GM19239 (cell line): ENCODE measurements at regions not wholly inside any gene's neighbourhood (a gene's known extent, or its start where the extent isn't known, plus 50 kb on each side); places are given as distances from the start of the nearest gene placed in this dataset.
"Not testable (repeated sequence)": the region's sequence is repeated elsewhere in the genome, so short reads cannot be mapped to it uniquely, and the experiment has no call there.

Experiments
- DNase-seq: peaks from one replicate; pipeline ENCODE4 v3.0.0; 2011; ENCODE audit warnings: low spot score; ENCODE audit not compliant: insufficient read length
- FAIRE-seq: peaks from 2 replicates; lab custom pipeline; 2011; peaks lifted over from hg19 to GRCh38; lab: Jason Lieb, UNC

GRCh38 chr2:87301349-87301748 is 279.7 kb upstream of the PLGLB1 start:
- not testable (repeated sequence) for FAIRE-seq, DNase-seq

GRCh38 chr2:87301871-87302270 is 280.2 kb upstream of the PLGLB1 start:
- DNase-seq, FAIRE-seq: not testable (repeated sequence)

DNA sequence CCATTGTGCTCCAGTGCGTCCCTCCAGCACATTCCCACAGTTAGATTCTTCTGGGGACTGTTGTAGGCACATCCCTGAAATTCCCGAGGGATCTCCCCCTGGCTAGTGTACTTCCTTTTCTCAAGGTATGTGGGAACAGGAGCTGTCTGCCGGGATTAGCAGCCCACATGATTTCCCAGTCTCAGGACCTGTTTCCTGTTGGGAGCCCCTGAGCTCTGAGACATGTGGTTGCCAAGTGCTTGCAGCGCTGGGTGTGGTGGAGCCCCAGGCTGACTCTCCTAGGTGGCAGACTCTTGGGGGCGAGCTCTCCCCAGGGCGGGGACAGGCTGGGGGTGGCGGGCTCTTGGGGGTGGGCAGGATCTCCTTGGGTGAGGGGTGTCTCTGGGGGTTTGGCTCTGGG is 287.0 kb upstream of the PLGLB1 start:
- not testable (repeated sequence) for FAIRE-seq, DNase-seq

- DNase-seq, FAIRE-seq: not testable (repeated sequence)
These were observed 288.1 kb upstream of the PLGLB1 start for GRCh38 chr2:87309785-87310184.

- DNase-seq, FAIRE-seq: not testable (repeated sequence)
These were observed 290.3 kb upstream of the PLGLB1 start for GRCh38 chr2:87311896-87312441.

DNA sequence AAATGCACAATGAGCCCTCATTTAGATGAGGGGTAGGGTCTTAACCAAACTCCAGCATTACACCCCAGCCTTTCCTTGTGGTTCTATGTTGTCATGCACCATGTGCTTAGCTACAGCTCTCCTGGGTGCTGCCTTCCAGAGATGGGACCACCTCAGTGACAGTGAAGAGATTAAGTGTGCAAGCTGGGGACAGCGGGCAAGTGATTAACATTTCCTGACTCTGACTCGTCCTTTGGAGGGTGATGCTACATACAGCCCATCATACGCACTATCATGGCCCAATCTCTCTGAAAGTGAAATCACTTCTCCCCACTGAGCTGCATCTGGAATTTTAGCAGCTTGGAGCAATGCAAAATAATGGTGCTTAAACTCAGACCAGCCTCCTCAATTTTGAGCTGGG is 293.0 kb upstream of the PLGLB1 start:
- not testable (repeated sequence) for DNase-seq, FAIRE-seq

GRCh38 chr2:87315183-87315902 is 293.7 kb upstream of the PLGLB1 start:
- DNase-seq, FAIRE-seq: not testable (repeated sequence)

DNA sequence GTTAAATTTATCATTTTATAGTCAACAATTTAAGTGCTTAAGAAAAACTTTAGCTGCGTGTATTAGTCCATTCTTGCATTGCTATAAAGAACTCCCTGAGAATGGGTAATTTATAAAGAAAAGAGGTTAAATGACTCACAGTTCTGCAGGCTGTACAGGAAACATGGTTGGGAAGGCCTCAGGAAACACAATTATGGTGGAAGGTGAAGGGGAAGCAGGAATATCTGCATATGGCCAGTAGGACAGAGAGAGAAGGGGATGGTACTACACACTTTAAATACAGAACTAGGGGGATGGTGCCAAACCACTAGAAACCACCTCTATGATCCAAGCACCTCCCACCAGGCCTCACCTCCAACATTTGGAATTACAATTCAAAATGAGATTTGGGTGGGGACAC is 295.5 kb upstream of the PLGLB1 start:
- not testable (repeated sequence) for DNase-seq, FAIRE-seq

GRCh38 chr2:87318814-87319491 is 297.3 kb upstream of the PLGLB1 start:
- FAIRE-seq, DNase-seq: not testable (repeated sequence)

DNA sequence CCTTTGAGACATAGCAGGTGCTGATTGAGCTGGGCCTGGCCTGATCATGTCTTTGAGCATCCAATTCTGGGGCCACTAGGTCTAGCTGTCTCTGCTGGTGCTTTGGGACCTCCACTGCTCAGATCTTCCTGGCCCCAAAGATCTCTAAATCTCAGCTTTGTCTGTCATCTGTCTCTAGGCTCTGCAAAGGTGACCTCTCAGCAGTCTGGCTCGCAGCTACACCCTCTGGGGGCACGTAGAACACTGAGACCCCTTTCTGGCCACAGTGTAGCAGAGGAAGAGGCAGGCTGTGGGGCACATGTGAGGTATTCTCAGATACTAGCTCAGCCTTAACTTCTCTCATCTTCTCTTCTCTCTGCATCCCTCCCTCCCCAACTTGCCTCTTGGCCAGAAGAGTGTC is 298.1 kb upstream of the PLGLB1 start:
- not testable (repeated sequence) for DNase-seq, FAIRE-seq

DNA sequence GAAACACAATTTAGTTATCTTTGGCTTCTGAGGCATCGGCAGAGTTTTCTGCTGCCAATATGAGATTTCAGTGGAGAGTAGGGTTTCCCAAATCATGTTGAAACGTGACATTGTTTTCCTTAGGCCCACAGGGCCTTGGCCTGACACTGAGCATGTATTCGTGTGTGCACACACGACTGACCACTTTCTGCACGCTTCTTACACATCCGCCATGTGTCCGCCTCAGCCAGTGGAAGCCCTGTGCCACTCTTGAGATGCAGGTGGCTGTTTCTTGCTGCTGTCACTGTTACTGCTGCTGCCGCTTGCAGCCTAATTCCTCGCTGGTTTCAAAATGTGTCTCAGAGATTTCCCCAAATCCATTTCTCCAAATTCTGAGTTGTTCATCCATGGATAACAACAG is 299.6 kb upstream of the PLGLB1 start:
- not testable (repeated sequence) for DNase-seq, FAIRE-seq

DNA sequence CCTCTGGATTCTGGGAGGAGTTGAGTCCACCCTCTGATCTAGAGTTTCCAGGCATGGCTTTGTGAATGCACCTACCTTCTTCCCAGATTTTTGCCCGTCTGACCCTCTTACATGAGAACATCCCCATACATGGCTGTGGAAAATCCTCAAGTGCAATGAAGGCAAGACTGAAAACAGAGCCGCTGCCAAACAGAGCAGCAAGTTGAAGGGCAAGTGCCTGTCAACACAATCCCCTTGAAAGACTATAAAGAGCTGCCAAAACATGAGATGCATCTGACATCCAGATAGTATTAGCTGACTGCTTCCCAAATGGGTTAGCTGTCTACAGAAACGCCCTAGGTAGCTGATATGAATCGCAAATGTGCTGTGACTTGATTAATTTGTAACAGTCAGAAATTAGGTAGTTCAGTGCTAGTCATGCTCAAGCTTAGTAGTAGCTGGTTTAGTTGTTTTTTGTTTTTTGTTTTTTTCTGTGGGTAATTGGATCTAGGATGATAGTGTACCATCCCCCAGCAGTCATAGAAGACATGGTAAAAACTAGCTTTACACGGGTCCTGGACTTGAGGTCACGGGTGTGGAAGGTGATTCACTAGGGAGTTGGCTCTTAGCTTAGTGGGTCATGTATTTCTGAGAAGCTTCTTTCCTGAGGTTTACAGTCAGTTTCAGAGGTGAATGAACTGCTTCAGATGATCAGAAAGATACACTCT is 302.8 kb upstream of the PLGLB1 start:
- not testable (repeated sequence) for DNase-seq, FAIRE-seq

DNA sequence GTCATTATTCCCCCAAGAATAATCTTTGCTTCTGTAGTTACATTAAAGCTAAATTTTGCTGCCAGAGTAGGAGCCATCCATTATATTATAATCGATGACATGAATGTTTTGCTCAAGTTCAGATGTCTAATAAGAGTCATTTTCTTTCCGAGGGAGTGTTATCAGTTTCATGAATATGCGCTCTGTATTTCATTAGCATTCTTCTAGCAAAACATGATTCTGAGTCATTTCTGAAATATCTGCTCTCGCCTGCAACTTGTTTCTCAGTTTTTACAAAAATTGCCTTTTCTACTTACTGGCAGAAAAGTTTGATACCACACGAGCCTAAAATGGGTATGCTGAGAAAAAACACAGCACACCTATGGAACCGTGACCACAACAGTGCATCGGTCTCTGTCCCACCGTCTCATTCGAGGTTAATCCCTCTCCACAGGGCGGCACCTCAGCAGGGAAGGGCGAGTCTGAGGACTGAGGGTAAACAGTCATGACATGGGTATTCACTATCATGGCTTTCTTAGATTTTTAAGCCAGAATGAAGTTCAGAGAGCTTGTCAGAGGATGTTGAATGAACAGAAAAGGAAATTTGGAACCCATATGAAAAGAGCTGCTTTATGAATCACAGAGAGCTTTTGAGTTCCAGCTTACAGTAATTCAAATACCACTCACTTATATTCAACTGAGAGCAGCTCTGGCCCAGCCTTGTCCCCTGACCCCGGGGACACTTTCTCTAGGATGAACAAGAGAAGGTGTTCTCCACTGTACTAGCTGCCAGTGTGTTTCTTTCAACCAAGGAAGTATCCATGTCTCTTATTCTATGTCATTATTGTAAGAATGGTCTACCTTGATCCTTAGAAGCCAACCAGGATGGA is 303.6 kb upstream of the PLGLB1 start:
- DNase-seq, FAIRE-seq: not testable (repeated sequence)

GRCh38 chr2:87325911-87326294 is 304.3 kb upstream of the PLGLB1 start:
- not testable (repeated sequence) for DNase-seq, FAIRE-seq

- FAIRE-seq, DNase-seq: not testable (repeated sequence)
These were observed 305.1 kb upstream of the PLGLB1 start for GRCh38 chr2:87326754-87327153.

- FAIRE-seq, DNase-seq: not testable (repeated sequence)
These were observed 306.2 kb upstream of the PLGLB1 start for GRCh38 chr2:87327648-87328371.

DNA sequence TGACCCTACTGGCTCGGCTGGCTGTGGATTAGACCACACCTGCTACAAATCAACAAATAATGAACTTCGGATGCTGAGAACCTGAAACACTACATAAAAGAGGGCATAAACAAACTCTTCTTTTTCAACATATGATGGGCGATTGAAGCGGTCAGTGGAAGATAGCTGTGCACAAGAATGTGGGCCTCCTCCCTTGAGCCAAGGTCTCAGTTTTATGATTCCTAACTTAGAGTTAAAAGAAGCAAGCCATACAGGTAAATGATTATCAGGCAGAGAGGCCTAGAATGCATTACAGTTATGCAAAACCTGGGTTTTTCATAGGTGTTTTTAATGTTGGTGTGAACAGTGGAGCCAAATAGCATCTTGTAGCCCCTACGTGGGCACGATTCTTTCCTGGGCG is 307.9 kb upstream of the PLGLB1 start:
- not testable (repeated sequence) for DNase-seq

GRCh38 chr2:87330486-87330885 is 308.8 kb upstream of the PLGLB1 start:
- DNase-seq, FAIRE-seq: not testable (repeated sequence)

More for the DNA sequence above, 307.9 kb upstream of the PLGLB1 start:
- FAIRE-seq: not testable (repeated sequence)
